ENCODE measurements at regions not wholly inside any gene's neighbourhood (a gene's known extent, or its start where the extent isn't known, plus 50 kb on each side); places are given as distances from the start of the nearest gene placed in this dataset.

DNA sequence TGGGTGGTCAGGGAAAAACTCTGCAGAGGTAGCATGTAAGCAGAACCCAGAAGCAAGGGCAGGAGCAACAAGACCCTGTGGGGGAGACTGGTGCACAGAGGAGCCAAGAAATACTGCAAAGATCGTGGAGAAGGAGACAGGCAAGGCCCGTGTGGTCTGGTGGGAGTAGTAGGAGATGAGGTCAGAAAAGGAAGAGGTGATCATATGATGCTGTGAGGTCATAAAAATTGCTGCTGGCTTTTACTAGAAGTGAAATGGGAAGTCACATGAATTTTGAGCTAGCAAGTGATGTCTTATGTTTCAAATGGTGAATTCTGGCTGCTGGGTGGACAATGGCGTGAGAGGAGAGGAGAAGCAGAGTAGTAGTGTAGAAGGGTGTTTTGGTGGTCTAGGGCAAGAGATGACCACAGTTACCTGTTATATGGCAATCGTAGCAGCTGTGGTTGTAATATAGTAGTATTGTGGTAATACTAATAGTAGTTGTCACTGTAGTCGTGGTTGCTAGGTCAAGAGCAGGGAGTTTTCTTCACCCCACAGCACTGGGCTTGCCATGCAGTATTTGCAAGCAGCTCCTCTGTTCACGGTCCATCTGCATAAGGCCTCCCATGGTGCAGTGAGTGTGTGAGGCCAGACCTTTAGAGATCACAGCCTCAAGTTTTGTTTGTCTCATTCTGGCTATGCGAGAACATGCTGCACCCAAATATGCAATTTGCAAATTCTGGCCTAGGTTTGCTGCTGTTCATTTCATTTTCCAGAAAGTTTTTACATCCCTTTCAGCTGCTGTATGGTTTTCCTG is 205.0 kb downstream of the TSHZ3 start (continued):
- TF ChIP-seq, protein P1, sequence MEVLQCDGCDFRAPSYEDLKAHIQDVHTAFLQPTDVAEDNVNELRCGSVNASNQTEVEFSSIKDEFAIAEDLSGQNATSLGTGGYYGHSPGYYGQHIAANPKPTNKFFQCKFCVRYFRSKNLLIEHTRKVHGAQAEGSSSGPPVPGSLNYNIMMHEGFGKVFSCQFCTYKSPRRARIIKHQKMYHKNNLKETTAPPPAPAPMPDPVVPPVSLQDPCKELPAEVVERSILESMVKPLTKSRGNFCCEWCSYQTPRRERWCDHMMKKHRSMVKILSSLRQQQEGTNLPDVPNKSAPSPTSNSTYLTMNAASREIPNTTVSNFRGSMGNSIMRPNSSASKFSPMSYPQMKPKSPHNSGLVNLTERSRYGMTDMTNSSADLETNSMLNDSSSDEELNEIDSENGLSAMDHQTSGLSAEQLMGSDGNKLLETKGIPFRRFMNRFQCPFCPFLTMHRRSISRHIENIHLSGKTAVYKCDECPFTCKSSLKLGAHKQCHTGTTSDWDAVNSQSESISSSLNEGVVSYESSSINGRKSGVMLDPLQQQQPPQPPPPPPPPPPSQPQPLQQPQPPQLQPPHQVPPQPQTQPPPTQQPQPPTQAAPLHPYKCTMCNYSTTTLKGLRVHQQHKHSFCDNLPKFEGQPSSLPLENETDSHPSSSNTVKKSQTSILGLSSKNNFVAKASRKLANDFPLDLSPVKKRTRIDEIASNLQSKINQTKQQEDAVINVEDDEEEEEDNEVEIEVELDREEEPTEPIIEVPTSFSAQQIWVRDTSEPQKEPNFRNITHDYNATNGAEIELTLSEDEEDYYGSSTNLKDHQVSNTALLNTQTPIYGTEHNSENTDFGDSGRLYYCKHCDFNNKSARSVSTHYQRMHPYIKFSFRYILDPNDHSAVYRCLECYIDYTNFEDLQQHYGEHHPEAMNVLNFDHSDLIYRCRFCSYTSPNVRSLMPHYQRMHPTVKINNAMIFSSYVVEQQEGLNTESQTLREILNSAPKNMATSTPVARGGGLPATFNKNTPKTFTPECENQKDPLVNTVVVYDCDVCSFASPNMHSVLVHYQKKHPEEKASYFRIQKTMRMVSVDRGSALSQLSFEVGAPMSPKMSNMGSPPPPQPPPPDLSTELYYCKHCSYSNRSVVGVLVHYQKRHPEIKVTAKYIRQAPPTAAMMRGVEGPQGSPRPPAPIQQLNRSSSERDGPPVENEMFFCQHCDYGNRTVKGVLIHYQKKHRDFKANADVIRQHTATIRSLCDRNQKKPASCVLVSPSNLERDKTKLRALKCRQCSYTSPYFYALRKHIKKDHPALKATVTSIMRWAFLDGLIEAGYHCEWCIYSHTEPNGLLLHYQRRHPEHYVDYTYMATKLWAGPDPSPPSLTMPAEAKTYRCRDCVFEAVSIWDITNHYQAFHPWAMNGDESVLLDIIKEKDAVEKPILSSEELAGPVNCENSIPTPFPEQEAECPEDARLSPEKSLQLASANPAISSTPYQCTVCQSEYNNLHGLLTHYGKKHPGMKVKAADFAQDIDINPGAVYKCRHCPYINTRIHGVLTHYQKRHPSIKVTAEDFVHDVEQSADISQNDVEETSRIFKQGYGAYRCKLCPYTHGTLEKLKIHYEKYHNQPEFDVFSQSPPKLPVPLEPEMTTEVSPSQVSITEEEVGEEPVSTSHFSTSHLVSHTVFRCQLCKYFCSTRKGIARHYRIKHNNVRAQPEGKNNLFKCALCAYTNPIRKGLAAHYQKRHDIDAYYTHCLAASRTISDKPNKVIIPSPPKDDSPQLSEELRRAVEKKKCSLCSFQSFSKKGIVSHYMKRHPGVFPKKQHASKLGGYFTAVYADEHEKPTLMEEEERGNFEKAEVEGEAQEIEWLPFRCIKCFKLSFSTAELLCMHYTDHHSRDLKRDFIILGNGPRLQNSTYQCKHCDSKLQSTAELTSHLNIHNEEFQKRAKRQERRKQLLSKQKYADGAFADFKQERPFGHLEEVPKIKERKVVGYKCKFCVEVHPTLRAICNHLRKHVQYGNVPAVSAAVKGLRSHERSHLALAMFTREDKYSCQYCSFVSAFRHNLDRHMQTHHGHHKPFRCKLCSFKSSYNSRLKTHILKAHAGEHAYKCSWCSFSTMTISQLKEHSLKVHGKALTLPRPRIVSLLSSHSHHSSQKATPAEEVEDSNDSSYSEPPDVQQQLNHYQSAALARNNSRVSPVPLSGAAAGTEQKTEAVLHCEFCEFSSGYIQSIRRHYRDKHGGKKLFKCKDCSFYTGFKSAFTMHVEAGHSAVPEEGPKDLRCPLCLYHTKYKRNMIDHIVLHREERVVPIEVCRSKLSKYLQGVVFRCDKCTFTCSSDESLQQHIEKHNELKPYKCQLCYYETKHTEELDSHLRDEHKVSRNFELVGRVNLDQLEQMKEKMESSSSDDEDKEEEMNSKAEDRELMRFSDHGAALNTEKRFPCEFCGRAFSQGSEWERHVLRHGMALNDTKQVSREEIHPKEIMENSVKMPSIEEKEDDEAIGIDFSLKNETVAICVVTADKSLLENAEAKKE (CRISPR knock-in tag; IDR thresholded peaks at IDR 0.05), result no peak
- TF ChIP-seq, protein P2, sequence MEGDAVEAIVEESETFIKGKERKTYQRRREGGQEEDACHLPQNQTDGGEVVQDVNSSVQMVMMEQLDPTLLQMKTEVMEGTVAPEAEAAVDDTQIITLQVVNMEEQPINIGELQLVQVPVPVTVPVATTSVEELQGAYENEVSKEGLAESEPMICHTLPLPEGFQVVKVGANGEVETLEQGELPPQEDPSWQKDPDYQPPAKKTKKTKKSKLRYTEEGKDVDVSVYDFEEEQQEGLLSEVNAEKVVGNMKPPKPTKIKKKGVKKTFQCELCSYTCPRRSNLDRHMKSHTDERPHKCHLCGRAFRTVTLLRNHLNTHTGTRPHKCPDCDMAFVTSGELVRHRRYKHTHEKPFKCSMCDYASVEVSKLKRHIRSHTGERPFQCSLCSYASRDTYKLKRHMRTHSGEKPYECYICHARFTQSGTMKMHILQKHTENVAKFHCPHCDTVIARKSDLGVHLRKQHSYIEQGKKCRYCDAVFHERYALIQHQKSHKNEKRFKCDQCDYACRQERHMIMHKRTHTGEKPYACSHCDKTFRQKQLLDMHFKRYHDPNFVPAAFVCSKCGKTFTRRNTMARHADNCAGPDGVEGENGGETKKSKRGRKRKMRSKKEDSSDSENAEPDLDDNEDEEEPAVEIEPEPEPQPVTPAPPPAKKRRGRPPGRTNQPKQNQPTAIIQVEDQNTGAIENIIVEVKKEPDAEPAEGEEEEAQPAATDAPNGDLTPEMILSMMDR (conservative IDR thresholded peaks at IDR 0.05; ENCODE audit: low read depth in 2 of 2), result no peak
- TF ChIP-seq ZNF114 (CRISPR knock-in tag; IDR thresholded peaks at IDR 0.05), result no peak

DNA sequence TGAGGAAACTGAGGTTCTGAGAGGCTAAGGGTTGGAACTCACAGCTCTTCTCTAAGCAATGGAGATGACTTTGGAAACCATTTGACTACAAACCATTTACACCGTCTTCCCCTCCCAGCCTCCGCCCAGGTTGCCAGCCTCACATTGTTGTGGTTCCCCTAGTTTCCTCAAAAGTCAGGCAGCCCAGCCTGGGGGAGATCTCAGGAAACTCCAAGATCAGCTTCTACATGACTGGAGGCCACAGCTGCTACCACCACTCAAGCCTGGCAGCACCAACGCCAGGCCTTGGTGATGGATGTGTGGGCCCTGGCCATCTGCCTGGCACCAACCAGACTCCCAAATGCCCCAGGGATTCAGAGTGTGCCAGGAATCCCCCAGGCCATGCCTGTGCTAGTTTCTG is 207.9 kb downstream of the TSHZ3 start:
- no peak overlapping the region for H3K27ac Mint-ChIP-seq
- no peaks in the 10 kb centered on the region for H3K79me2 ChIP-seq (replicated peaks; ENCODE audit: insufficient read depth)
- no peak overlapping the region for H3K4me2 ChIP-seq
- H4K20me1 ChIP-seq (replicated peaks; ENCODE audit: insufficient read depth), result no peaks in the 10 kb centered on the region
- no peak overlapping the region for H2AFZ ChIP-seq
- H3K27me3 ChIP-seq (ENCODE audit: insufficient read depth), result no peaks in the 10 kb centered on the region
- DNase-seq (ENCODE audit: low spot score), result no peak
- no peaks in the 10 kb centered on the region for H3F3A ChIP-seq (replicated peaks; ENCODE audit: low read depth)
- no peaks in the 10 kb centered on the region; the same call in 2 of the 3 replicates for H3K9me3 Mint-ChIP-seq
- no peaks in the 10 kb centered on the region for H3K4me1 ChIP-seq (ENCODE audit: insufficient read depth)
- ATAC-seq, result no peak
- no peak overlapping the region for H3K4me3 Mint-ChIP-seq
- no peaks in the 10 kb centered on the region for H3K27me3 Mint-ChIP-seq (ENCODE audit: insufficient read depth, low read depth, poor library complexity)
- no peaks in the 10 kb centered on the region for H3K36me3 Mint-ChIP-seq (ENCODE audit: low read depth)
- peaks cover 10% of the 10 kb centered on the region for H3K9me2 ChIP-seq (ENCODE audit: insufficient read depth)
- H3K4me3 ChIP-seq, result no peak overlapping the region
- no peaks in the 10 kb centered on the region for H3K36me3 ChIP-seq (ENCODE audit: insufficient read depth)
- no peak overlapping the region for H3K27ac ChIP-seq (ENCODE audit: low read depth)
- peaks cover 8% of the 10 kb centered on the region; the same call in 2 of the 3 replicates for H3K4me1 Mint-ChIP-seq
- TF ChIP-seq, protein P3, sequence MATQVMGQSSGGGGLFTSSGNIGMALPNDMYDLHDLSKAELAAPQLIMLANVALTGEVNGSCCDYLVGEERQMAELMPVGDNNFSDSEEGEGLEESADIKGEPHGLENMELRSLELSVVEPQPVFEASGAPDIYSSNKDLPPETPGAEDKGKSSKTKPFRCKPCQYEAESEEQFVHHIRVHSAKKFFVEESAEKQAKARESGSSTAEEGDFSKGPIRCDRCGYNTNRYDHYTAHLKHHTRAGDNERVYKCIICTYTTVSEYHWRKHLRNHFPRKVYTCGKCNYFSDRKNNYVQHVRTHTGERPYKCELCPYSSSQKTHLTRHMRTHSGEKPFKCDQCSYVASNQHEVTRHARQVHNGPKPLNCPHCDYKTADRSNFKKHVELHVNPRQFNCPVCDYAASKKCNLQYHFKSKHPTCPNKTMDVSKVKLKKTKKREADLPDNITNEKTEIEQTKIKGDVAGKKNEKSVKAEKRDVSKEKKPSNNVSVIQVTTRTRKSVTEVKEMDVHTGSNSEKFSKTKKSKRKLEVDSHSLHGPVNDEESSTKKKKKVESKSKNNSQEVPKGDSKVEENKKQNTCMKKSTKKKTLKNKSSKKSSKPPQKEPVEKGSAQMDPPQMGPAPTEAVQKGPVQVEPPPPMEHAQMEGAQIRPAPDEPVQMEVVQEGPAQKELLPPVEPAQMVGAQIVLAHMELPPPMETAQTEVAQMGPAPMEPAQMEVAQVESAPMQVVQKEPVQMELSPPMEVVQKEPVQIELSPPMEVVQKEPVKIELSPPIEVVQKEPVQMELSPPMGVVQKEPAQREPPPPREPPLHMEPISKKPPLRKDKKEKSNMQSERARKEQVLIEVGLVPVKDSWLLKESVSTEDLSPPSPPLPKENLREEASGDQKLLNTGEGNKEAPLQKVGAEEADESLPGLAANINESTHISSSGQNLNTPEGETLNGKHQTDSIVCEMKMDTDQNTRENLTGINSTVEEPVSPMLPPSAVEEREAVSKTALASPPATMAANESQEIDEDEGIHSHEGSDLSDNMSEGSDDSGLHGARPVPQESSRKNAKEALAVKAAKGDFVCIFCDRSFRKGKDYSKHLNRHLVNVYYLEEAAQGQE (IDR thresholded peaks at IDR 0.05; ENCODE audit: unreplicated experiment), result no peak
- TF ChIP-seq EZH2phosphoT487 (IDR thresholded peaks at IDR 0.05; ENCODE audit: unreplicated experiment) (no peak), CREB1 (CRISPR knock-in tag; IDR thresholded peaks at IDR 0.05; ENCODE audit: low read depth) (no peak)
- TF ChIP-seq, protein P2 (conservative IDR thresholded peaks at IDR 0.05; ENCODE audit: low read depth in 2 of 2), result no peak
